Activated CD8-positive, alpha-beta memory T cell treated with anti-CD3 and anti-CD28 coated beads, Interleukin-2, amount 10 ng/mL, durations not matched to agents 7 days and 5 days (primary cell): ENCODE measurements at regions not wholly inside any gene's neighbourhood (a gene's known extent, or its start where the extent isn't known, plus 50 kb on each side); places are given as distances from the start of the nearest gene placed in this dataset.

ENCODE experiments used
- ATAC-seq: fragments of 150-1000 bp; cut with Tn5 transposase; one replicate; pipeline ENCODE4 v1.10.0; 2021; ENCODE audit warnings: moderate library complexity
- CTCF ChIA-PET: fragments of 350-600 bp; sonication (Branson Sonifier 250); formaldehyde crosslinking; loops from one replicate; lab custom pipeline; 2021; ENCODE audit warnings: antibody characterized with exemption; lab: Charles Lee
- DNase-seq: peaks from one replicate; pipeline ENCODE4 v3.0.0-alpha.2; 2020
- H3K27ac Mint-ChIP-seq: one replicate; pipeline ENCODE4 v1.8.0; 2021; ENCODE audit warnings: mild to moderate bottlenecking, mixed read lengths
- H3K27me3 Mint-ChIP-seq: one replicate; pipeline ENCODE4 v1.8.0; 2021; ENCODE audit warnings: mixed read lengths
- H3K36me3 Mint-ChIP-seq: one replicate; pipeline ENCODE4 v1.8.0; 2021; ENCODE audit warnings: mild to moderate bottlenecking, mixed read lengths
- H3K4me1 Mint-ChIP-seq: one replicate; pipeline ENCODE4 v1.8.0; 2021; ENCODE audit warnings: mixed read lengths
- H3K4me3 Mint-ChIP-seq: one replicate; pipeline ENCODE4 v1.8.0; 2021; ENCODE audit warnings: mild to moderate bottlenecking, moderate library complexity, mixed read lengths
- H3K9me3 Mint-ChIP-seq: one replicate; pipeline ENCODE4 v1.8.0; 2022; ENCODE audit warnings: low read depth, mixed read lengths

- Mint-ChIP-seq H3K4me1 (no peaks in the 10 kb centered on the region), H3K9me3 (peaks cover 10% of the 10 kb centered on the region), H3K4me3 (no peak overlapping the region), H3K27ac (no peak overlapping the region), H3K27me3 (no peaks in the 10 kb centered on the region), H3K36me3 (no peaks in the 10 kb centered on the region)
- ATAC-seq (no peak), DNase-seq (no peak)
- CTCF ChIA-PET: no interaction called here
These were observed 807.8 kb downstream of the DSC3 start for GRCh38 chr18:30234755-30235154.

- CTCF ChIA-PET: no interaction called here
- Mint-ChIP-seq H3K4me1 (no peaks in the 10 kb centered on the region), H3K36me3 (no peaks in the 10 kb centered on the region)
These were observed 831.4 kb downstream of the DSC3 start for GRCh38 chr18:30211112-30211511.

GRCh38 chr18:30208546-30208945 is 834.0 kb downstream of the DSC3 start:
- H3K4me1 Mint-ChIP-seq: no peaks in the 10 kb centered on the region
- H3K27me3 Mint-ChIP-seq: no peaks in the 10 kb centered on the region
- ATAC-seq: no peak
- no peak overlapping the region for H3K27ac Mint-ChIP-seq
- H3K36me3 Mint-ChIP-seq: no peaks in the 10 kb centered on the region
- peaks cover 14% of the 10 kb centered on the region for H3K9me3 Mint-ChIP-seq
- CTCF ChIA-PET: no interaction called here
- DNase-seq: no peak
- H3K4me3 Mint-ChIP-seq: no peak overlapping the region

More at GRCh38 chr18:30211112-30211511, 831.4 kb downstream of the DSC3 start:
- H3K9me3 Mint-ChIP-seq: peaks cover 16% of the 10 kb centered on the region
- DNase-seq: no peak
- H3K27ac Mint-ChIP-seq: no peak overlapping the region
- H3K27me3 Mint-ChIP-seq: no peaks in the 10 kb centered on the region
- H3K4me3 Mint-ChIP-seq: no peak overlapping the region
- ATAC-seq: no peak

GRCh38 chr18:30192216-30192615 is 850.3 kb downstream of the DSC3 start:
- peaks cover 16% of the 10 kb centered on the region for H3K9me3 Mint-ChIP-seq
- no peak for ATAC-seq
- no peaks in the 10 kb centered on the region for H3K36me3 Mint-ChIP-seq
- no peaks in the 10 kb centered on the region for H3K4me1 Mint-ChIP-seq
- no peak overlapping the region for H3K27ac Mint-ChIP-seq
- no peaks in the 10 kb centered on the region for H3K27me3 Mint-ChIP-seq
- CTCF ChIA-PET: no interaction called here
- no peak for DNase-seq
- no peak overlapping the region for H3K4me3 Mint-ChIP-seq

GRCh38 chr18:30186245-30186644 is 856.3 kb downstream of the DSC3 start:
- Mint-ChIP-seq H3K36me3 (no peaks in the 10 kb centered on the region), H3K9me3 (peaks cover 2% of the 10 kb centered on the region), H3K27ac (no peak overlapping the region), H3K4me3 (no peak overlapping the region), H3K27me3 (no peaks in the 10 kb centered on the region), H3K4me1 (no peaks in the 10 kb centered on the region)
- ATAC-seq (no peak), DNase-seq (no peak)
- CTCF ChIA-PET: no interaction called here

DNA sequence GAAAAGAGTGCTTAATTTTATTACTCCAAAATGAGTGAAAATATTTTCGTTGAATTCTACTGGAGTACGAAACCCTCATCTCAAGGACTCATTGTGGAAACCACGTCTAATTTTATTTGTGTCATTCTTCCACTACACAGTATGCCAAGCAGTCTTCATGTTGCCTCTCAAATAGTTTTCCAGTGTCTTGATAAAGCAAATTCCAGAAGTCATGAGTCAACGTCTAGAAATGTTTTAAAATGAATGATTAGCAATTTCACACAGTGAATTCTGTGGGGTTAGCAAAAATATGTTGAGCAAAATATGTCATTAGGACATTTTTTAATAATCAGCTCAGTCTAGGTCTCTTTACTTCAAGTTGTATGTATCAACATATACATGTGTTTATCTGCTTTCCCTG is 865.5 kb downstream of the DSC3 start:
- H3K27me3 Mint-ChIP-seq: no peaks in the 10 kb centered on the region
- DNase-seq (no peak), ATAC-seq (no peak)
- no peak overlapping the region for H3K4me3 Mint-ChIP-seq
- H3K36me3 Mint-ChIP-seq: no peaks in the 10 kb centered on the region
- CTCF ChIA-PET: no interaction called here
- H3K4me1 Mint-ChIP-seq: no peaks in the 10 kb centered on the region
- peaks cover 6% of the 10 kb centered on the region for H3K9me3 Mint-ChIP-seq
- no peak overlapping the region for H3K27ac Mint-ChIP-seq

DNA sequence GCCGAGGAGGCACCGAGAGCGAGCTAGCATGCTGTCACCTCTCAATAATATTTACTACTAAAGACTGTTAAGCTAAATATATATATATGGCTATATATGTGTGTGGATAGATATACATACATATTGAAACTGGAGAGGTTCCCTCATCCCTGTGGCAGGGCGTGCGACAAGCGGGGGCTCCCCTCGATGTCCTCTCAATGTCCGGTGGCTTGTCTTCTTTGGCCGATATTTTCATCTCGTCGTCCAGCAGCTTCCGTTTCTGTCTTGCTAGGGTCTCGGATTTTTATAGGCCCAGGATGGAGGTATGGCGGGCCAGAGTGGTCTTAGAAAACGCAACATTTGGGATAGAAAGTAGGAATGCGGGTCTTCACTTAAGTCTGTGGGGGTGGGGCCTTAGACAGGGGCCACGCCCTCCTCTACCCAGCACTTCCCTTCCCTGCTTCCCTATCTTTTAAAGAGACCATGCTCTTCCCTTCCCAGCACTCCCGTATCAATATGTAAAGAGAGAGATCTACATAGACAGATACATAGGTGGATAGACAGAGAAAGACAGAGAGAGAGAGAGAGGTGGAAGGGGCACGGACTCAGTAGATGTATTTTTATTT is 866.8 kb downstream of the DSC3 start:
- CTCF ChIA-PET: no interaction called here
- Mint-ChIP-seq H3K36me3 (no peaks in the 10 kb centered on the region), H3K27me3 (no peaks in the 10 kb centered on the region)

GRCh38 chr18:30175061-30175574 is 867.4 kb downstream of the DSC3 start:
- H3K4me3 Mint-ChIP-seq: no peak overlapping the region
- no peak overlapping the region for H3K27ac Mint-ChIP-seq
- H3K27me3 Mint-ChIP-seq: no peaks in the 10 kb centered on the region
- DNase-seq: no peak
- CTCF ChIA-PET: no interaction called here
- no peaks in the 10 kb centered on the region for H3K4me1 Mint-ChIP-seq
- peaks cover 6% of the 10 kb centered on the region for H3K9me3 Mint-ChIP-seq
- no peak for ATAC-seq
- no peaks in the 10 kb centered on the region for H3K36me3 Mint-ChIP-seq

More for the DNA sequence above, 866.8 kb downstream of the DSC3 start:
- Mint-ChIP-seq H3K9me3 (peaks cover 6% of the 10 kb centered on the region), H3K4me3 (no peak overlapping the region), H3K4me1 (no peaks in the 10 kb centered on the region), H3K27ac (no peak overlapping the region)
- DNase-seq (no peak), ATAC-seq (no peak)

DNA sequence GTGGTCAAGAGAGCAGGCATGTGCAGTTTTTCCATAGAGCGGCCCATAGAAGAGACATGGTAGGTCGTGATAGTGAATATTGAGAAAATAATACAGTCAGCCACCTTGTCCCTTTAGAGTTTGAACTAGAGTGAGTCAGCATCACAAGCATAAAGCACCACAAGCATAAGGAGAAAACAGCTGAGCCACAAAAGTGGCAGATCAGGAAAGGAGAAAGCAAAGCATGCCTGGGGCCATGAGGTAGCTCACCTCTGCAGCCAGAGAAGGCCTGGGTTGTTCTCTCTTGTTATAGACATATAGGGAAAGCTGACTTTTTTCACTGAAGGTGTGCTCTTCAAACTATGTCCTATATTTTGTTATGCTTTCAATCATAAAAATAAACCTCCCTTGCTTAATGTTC is 879.0 kb downstream of the DSC3 start:
- H3K4me1 Mint-ChIP-seq: no peaks in the 10 kb centered on the region
- no peak overlapping the region for H3K27ac Mint-ChIP-seq
- no peaks in the 10 kb centered on the region for H3K27me3 Mint-ChIP-seq
- ATAC-seq: no peak
- H3K4me3 Mint-ChIP-seq: no peak overlapping the region
- no peak for DNase-seq
- peaks cover 21% of the 10 kb centered on the region for H3K9me3 Mint-ChIP-seq
- CTCF ChIA-PET: no interaction called here
- no peaks in the 10 kb centered on the region for H3K36me3 Mint-ChIP-seq

DNA sequence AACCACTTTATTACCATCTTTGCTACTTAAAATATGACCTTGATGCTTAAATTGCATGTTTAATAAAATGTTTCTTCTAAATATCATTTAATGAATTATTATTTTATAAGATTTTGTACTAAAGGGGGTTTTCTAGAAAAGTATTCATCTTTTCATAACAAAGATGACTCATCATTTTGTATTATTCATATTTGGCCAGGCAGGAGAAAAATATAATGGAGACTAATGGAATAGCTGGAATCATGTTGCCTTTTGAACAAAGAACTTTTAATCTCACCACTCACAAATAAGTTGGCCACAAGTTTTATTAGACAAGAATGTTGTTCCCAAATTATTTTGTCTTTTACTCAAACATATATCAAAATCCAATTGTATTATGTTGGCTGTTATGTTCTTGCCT is 882.4 kb downstream of the DSC3 start:
- no peak for DNase-seq
- H3K9me3 Mint-ChIP-seq: peaks cover 14% of the 10 kb centered on the region
- no peak for ATAC-seq
- CTCF ChIA-PET: no interaction called here
- H3K4me1 Mint-ChIP-seq: no peaks in the 10 kb centered on the region
- H3K27me3 Mint-ChIP-seq: no peaks in the 10 kb centered on the region
- no peak overlapping the region for H3K4me3 Mint-ChIP-seq
- no peak overlapping the region for H3K27ac Mint-ChIP-seq
- no peaks in the 10 kb centered on the region for H3K36me3 Mint-ChIP-seq

DNA sequence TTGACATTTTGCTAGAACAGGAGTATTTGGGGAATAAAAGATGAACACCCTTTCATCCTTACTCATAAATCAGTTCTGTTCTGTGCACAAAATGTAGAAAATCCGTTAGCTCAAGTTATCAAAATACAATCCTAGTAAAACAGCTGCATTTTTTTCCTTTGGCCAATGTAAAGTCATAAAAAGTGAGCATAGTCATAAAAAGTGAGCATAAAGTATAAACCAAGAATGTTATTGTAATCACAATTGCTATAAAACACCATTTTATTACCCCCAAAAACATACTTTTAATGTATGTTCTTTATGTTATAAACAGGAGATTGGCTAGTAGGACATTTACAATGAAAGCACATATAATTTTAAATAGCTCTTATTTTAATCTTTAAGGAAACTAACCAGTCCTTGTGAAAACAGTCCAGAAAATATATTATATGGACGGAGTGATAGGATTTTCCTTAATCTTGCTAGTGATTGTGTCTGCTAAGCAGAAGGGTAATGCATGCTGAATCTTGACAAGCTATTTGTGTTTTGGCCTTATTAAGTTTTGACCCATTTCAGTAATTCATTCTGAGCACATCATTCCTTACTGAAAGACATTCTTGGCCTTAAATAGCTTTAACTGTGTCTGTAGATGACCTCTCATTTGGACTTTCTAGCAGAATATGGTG is 891.8 kb downstream of the DSC3 start:
- Mint-ChIP-seq H3K4me1 (no peaks in the 10 kb centered on the region), H3K4me3 (no peak overlapping the region), H3K27ac (no peak overlapping the region), H3K27me3 (no peaks in the 10 kb centered on the region), H3K9me3 (peaks cover 7% of the 10 kb centered on the region), H3K36me3 (no peaks in the 10 kb centered on the region)
- DNase-seq (no peak), ATAC-seq (no peak)
- CTCF ChIA-PET: no interaction called here

- Mint-ChIP-seq H3K4me1 (no peaks in the 10 kb centered on the region), H3K36me3 (no peaks in the 10 kb centered on the region), H3K27me3 (no peaks in the 10 kb centered on the region), H3K27ac (no peak overlapping the region), H3K4me3 (no peak overlapping the region), H3K9me3 (peaks cover 4% of the 10 kb centered on the region)
- DNase-seq (no peak), ATAC-seq (no peak)
- CTCF ChIA-PET: no interaction called here
These were observed 893.0 kb downstream of the DSC3 start for GRCh38 chr18:30149585-30149984.

GRCh38 chr18:30142870-30143269 is 899.7 kb downstream of the DSC3 start:
- no peaks in the 10 kb centered on the region for H3K36me3 Mint-ChIP-seq
- no peak overlapping the region for H3K4me3 Mint-ChIP-seq
- H3K27ac Mint-ChIP-seq: no peak overlapping the region
- CTCF ChIA-PET: no interaction called here
- no peaks in the 10 kb centered on the region for H3K4me1 Mint-ChIP-seq
- DNase-seq (no peak), ATAC-seq (no peak)
- no peaks in the 10 kb centered on the region for H3K27me3 Mint-ChIP-seq
- peaks cover 11% of the 10 kb centered on the region for H3K9me3 Mint-ChIP-seq

DNA sequence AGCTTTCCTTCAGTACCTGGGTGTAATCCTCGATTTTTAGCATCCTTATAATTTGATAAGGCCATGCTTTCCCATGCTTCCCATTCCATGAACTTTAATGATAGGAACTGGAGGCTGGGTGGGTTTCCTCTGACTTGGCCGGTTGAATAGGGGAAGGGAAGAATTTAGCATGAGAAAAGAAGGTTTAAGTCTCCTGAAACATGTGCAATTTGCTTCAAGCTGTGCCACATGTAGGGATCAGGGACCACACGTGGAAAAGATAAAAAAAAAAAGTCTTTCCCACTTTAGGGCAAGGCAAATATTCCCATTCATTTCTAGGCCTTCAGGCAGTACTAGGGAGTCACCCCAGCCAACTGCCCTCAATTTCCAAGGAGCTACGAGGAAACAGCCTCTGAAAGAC is 900.3 kb downstream of the DSC3 start:
- H3K27ac Mint-ChIP-seq: no peak overlapping the region
- DNase-seq (no peak), ATAC-seq (no peak)
- H3K27me3 Mint-ChIP-seq: no peaks in the 10 kb centered on the region
- H3K4me1 Mint-ChIP-seq: no peaks in the 10 kb centered on the region
- H3K4me3 Mint-ChIP-seq: no peak overlapping the region
- CTCF ChIA-PET: no interaction called here
- H3K36me3 Mint-ChIP-seq: no peaks in the 10 kb centered on the region
- H3K9me3 Mint-ChIP-seq: peaks cover 11% of the 10 kb centered on the region
